PC-9 (cell line): ENCODE measurements at regions not wholly inside any gene's neighbourhood (a gene's known extent, or its start where the extent isn't known, plus 50 kb on each side); places are given as distances from the start of the nearest gene placed in this dataset.
A peak's percentile ranks its signal among the peaks of the same experiment; 100 is the strongest.

Source experiments
- BruUV-seq: library from RNA; stranded (reverse); fragments of 400-500 nt; replicated peaks from 2 replicates; lab custom pipeline; 2021; lab: Mats Ljungman, UMichigan
- CTCF ChIA-PET: fragments of 300-600 bp; sonication (Branson Sonifier 250); formaldehyde crosslinking; loops from one replicate; lab custom pipeline; 2022; ENCODE audit warnings: antibody characterized with exemption; lab: Charles Lee
- POLR2A ChIA-PET: fragments of 300-600 bp; sonication (Branson Sonifier 250); formaldehyde crosslinking; loops from one replicate; lab custom pipeline; 2022; ENCODE audit warnings: antibody characterized with exemption; ENCODE audit not compliant: unreplicated experiment; lab: Charles Lee
- DNase-seq, 2 experiments: peaks; one replicate each; pipeline versions ENCODE4 v3.0.0 to v3.0.0-alpha.2; 2015 to 2022; ENCODE audit warnings: mixed read lengths in 1 of 2
- H2AFZ ChIP-seq: fragments of 200-600 bp; sonication (generic); 2 replicates; pipeline ENCODE4 v1.8.1; 2017; ENCODE audit warnings: antibody characterized with exemption
- H3F3A ChIP-seq: fragments of 200-600 bp; sonication (generic); 2 replicates; pipeline ENCODE4 v1.8.1; 2017; ENCODE audit warnings: antibody characterized with exemption, mild to moderate bottlenecking, low read depth; ENCODE audit not compliant: insufficient read depth
- H3K27ac ChIP-seq: fragments of 200-600 bp; sonication (generic); 2 replicates; pipeline ENCODE4 v1.6.1; 2016; ENCODE audit warnings: mixed run types
- H3K27me3 ChIP-seq: fragments of 200-600 bp; sonication (generic); 2 replicates; pipeline ENCODE4 v1.6.1; 2016; ENCODE audit warnings: low read depth, mixed run types; ENCODE audit not compliant: insufficient read depth
- H3K36me3 ChIP-seq: fragments of 200-600 bp; sonication (generic); 2 replicates; pipeline ENCODE4 v1.6.1; 2016; ENCODE audit warnings: low read depth, mixed run types
- H3K4me1 ChIP-seq: fragments of 200-600 bp; sonication (generic); replicated peaks from 2 replicates; pipeline ENCODE4 v1.6.1; 2016; ENCODE audit warnings: mixed run types; ENCODE audit not compliant: insufficient read depth
- H3K4me2 ChIP-seq: fragments of 200-600 bp; sonication (generic); 2 replicates; pipeline ENCODE4 v1.6.1; 2017; ENCODE audit warnings: mixed run types
- H3K4me3 ChIP-seq: fragments of 200-600 bp; sonication (generic); 2 replicates; pipeline ENCODE4 v1.6.1; 2016; ENCODE audit warnings: mixed run types
- H3K79me2 ChIP-seq: fragments of 200-600 bp; sonication (generic); 2 replicates; pipeline ENCODE4 v1.6.1; 2017; ENCODE audit warnings: low read depth, mixed run types
- H3K9me2 ChIP-seq: fragments of 200-600 bp; sonication (generic); 2 replicates; pipeline ENCODE4 v1.8.1; 2017; ENCODE audit warnings: mild to moderate bottlenecking; ENCODE audit not compliant: insufficient read depth
- H3K9me3 ChIP-seq: fragments of 200-600 bp; sonication (generic); 2 replicates; pipeline ENCODE4 v1.8.1; 2016; ENCODE audit warnings: low read depth; ENCODE audit not compliant: insufficient read depth
- H4K20me1 ChIP-seq: fragments of 200-600 bp; sonication (generic); 2 replicates; pipeline ENCODE4 v1.8.1; 2017; ENCODE audit not compliant: insufficient read depth
- CTCF ChIP-seq: fragments of 200-600 bp; sonication (generic); conservative IDR thresholded peaks from 2 replicates; pipeline ENCODE4 v1.6.1; 2017; ENCODE audit warnings: mixed run types, antibody characterized with exemption, mild to moderate bottlenecking, moderate library complexity
- EZH2 ChIP-seq: fragments of 200-600 bp; sonication (generic); IDR thresholded peaks from 2 replicates; pipeline ENCODE4 v1.8.0; 2017; ENCODE audit warnings: antibody characterized with exemption, low read depth
- intact Hi-C: fragments of 100-400 bp; cut with micrococcal nuclease; formaldehyde crosslinking; loops from one replicate; pipeline ENCODE4 v1.10.0; 2022; ENCODE audit not compliant: unreplicated experiment

DNA sequence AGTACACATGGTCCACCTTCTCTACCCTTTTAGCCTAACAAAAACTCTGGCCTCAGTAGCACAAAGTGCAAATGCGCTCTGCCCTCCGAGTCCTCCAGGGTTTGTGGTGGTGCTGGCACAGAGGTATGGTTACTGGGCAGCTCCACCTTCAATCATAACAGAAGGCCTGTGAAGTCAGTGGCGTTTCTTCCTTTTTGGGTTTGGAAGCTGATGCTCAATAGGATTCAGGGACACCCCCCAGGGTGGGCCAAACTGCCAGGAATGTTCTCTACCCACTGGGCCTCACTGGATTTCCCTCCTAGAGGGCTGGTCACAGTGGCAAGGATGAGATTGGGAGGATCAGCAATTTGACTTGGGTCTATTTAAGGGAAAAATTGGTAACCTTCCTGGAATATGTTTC, 286.1 kb upstream of the FOXQ1 start:
- H3K4me2 ChIP-seq: no peak overlapping the region
- no peak overlapping the region for H3K4me3 ChIP-seq
- no peaks in the 10 kb centered on the region for H3K9me2 ChIP-seq
- H3K79me2 ChIP-seq: no peaks in the 10 kb centered on the region
- no peaks in the 10 kb centered on the region for H3K9me3 ChIP-seq
- ChIA-PET POLR2A (no interaction called here), CTCF (no interaction called here)
- H3K27ac ChIP-seq: no peak overlapping the region
- H3K36me3 ChIP-seq: no peaks in the 10 kb centered on the region
- no TSS peak for BruUV-seq
- no peak overlapping the region for H2AFZ ChIP-seq
- TF ChIP-seq EZH2: no peak
- no peak for TF ChIP-seq CTCF
- H3K27me3 ChIP-seq: no peaks in the 10 kb centered on the region
- peaks cover 17% of the 10 kb centered on the region for H3K4me1 ChIP-seq
- intact Hi-C loops: no loop called here
- no peaks in the 10 kb centered on the region for H4K20me1 ChIP-seq
- no peak for DNase-seq
- H3F3A ChIP-seq: no peaks in the 10 kb centered on the region

GRCh38 chr6:1024587-1024986, 287.3 kb upstream of the FOXQ1 start:
- no TSS peak for BruUV-seq
- H4K20me1 ChIP-seq: no peaks in the 10 kb centered on the region
- H3K4me2 ChIP-seq: peak overlapping the region; percentile 28; the same call in 1 of the 2 replicates
- TF ChIP-seq EZH2 (no peak), CTCF (no peak)
- POLR2A ChIA-PET: no interaction called here
- H3K4me3 ChIP-seq: no peak overlapping the region
- H3K27me3 ChIP-seq: no peaks in the 10 kb centered on the region
- H3K79me2 ChIP-seq: no peaks in the 10 kb centered on the region
- intact Hi-C loops: no loop called here
- H3K4me1 ChIP-seq: peaks cover 17% of the 10 kb centered on the region
- H3F3A ChIP-seq: no peaks in the 10 kb centered on the region
- DNase-seq: peak in 1 of 2 experiments; percentile 92
- CTCF ChIA-PET: no interaction called here
- no peaks in the 10 kb centered on the region for H3K9me3 ChIP-seq
- H2AFZ ChIP-seq: no peak overlapping the region
- H3K27ac ChIP-seq: no peak overlapping the region
- H3K36me3 ChIP-seq: no peaks in the 10 kb centered on the region
- no peaks in the 10 kb centered on the region for H3K9me2 ChIP-seq

- Histone ChIP-seq H3F3A (no peaks in the 10 kb centered on the region), H3K9me3 (no peaks in the 10 kb centered on the region), H3K4me3 (no peak overlapping the region), H3K79me2 (no peaks in the 10 kb centered on the region), H3K27ac (no peak overlapping the region), H3K4me2 (peak overlapping the region; percentile 28; the same call in 1 of the 2 replicates), H4K20me1 (no peaks in the 10 kb centered on the region), H3K27me3 (no peaks in the 10 kb centered on the region), H3K9me2 (no peaks in the 10 kb centered on the region), H3K36me3 (no peaks in the 10 kb centered on the region), H2AFZ (no peak overlapping the region), H3K4me1 (peaks cover 17% of the 10 kb centered on the region)
- intact Hi-C loops: no loop called here
- no peak for TF ChIP-seq CTCF
- no peak for TF ChIP-seq EZH2
- no peak for DNase-seq
- ChIA-PET POLR2A (no interaction called here), CTCF (no interaction called here)
- BruUV-seq: no TSS peak
Observed at GRCh38 chr6:1024161-1024560, 287.7 kb upstream of the FOXQ1 start.
